Bronchial epithelial cell (primary cell): ENCODE measurements at regions not wholly inside any gene's neighbourhood (a gene's known extent, or its start where the extent isn't known, plus 50 kb on each side); places are given as distances from the start of the nearest gene placed in this dataset.

Source experiments
- DNase-seq: peaks from one replicate; pipeline ENCODE4 v3.0.0-alpha.2; 2010; ENCODE audit warnings: low read depth
- FAIRE-seq: peaks from 2 replicates; lab custom pipeline; 2011; peaks lifted over from hg19 to GRCh38; lab: Jason Lieb, UNC
- H3K27me3 ChIP-seq: 2 replicates; pipeline ENCODE4 v1.5.1; 2011; ENCODE audit warnings: low read length; ENCODE audit not compliant: control insufficient read depth, insufficient read depth
- H3K36me3 ChIP-seq: 2 replicates; pipeline ENCODE4 v1.5.1; 2011; ENCODE audit warnings: low read length; ENCODE audit not compliant: control insufficient read depth, insufficient read depth
- H3K4me3 ChIP-seq: 2 replicates; pipeline ENCODE4 v1.5.1; 2011; ENCODE audit warnings: mild to moderate bottlenecking, low read depth, low read length, control low read depth
- CTCF ChIP-seq: IDR thresholded peaks from 2 replicates; pipeline ENCODE4 v1.5.1; 2011; ENCODE audit warnings: mild to moderate bottlenecking, moderate library complexity, low read length, control low read depth, inconsistent platforms; ENCODE audit not compliant: insufficient read depth, severe bottlenecking

- FAIRE-seq (no peak), DNase-seq (peak; percentile 54)
Observed at GRCh38 chr1:82398357-82398756, 597.6 kb downstream of the ADGRL2 start.

GRCh38 chr1:82395440-82395839 is 594.7 kb downstream of the ADGRL2 start:
- FAIRE-seq: no peak
- no peak for TF ChIP-seq CTCF

More at GRCh38 chr1:82398357-82398756, 597.6 kb downstream of the ADGRL2 start:
- no peaks in the 10 kb centered on the region for H3K36me3 ChIP-seq
- TF ChIP-seq CTCF: no peak
- no peak overlapping the region for H3K4me3 ChIP-seq
- H3K27me3 ChIP-seq: no peaks in the 10 kb centered on the region

GRCh38 chr1:82392946-82393345 is 592.2 kb downstream of the ADGRL2 start:
- DNase-seq: peak; percentile 36
- Histone ChIP-seq H3K27me3 (no peaks in the 10 kb centered on the region), H3K4me3 (no peak overlapping the region), H3K36me3 (no peaks in the 10 kb centered on the region)
- FAIRE-seq: no peak
- no peak for TF ChIP-seq CTCF

More at GRCh38 chr1:82395440-82395839, 594.7 kb downstream of the ADGRL2 start:
- DNase-seq: no peak
- H3K27me3 ChIP-seq: no peaks in the 10 kb centered on the region
- no peak overlapping the region for H3K4me3 ChIP-seq
- H3K36me3 ChIP-seq: no peaks in the 10 kb centered on the region

GRCh38 chr1:82392513-82392912 is 591.8 kb downstream of the ADGRL2 start:
- H3K36me3 ChIP-seq: no peaks in the 10 kb centered on the region
- no peak overlapping the region for H3K4me3 ChIP-seq
- FAIRE-seq (no peak), DNase-seq (peak; percentile 95)
- H3K27me3 ChIP-seq: no peaks in the 10 kb centered on the region
- no peak for TF ChIP-seq CTCF

GRCh38 chr1:82391712-82392111 is 591.0 kb downstream of the ADGRL2 start:
- TF ChIP-seq CTCF: no peak
- Histone ChIP-seq H3K36me3 (no peaks in the 10 kb centered on the region), H3K4me3 (no peak overlapping the region), H3K27me3 (no peaks in the 10 kb centered on the region)
- peak; percentile 76 for DNase-seq
- no peak for FAIRE-seq

- no peak overlapping the region for H3K4me3 ChIP-seq
- H3K27me3 ChIP-seq: no peaks in the 10 kb centered on the region
- no peak for FAIRE-seq
- H3K36me3 ChIP-seq: no peaks in the 10 kb centered on the region
- no peak for TF ChIP-seq CTCF
- no peak for DNase-seq
Observed at GRCh38 chr1:82390627-82391026, 589.9 kb downstream of the ADGRL2 start.
